ENCODE measurements at regions not wholly inside any gene's neighbourhood (a gene's known extent, or its start where the extent isn't known, plus 50 kb on each side); places are given as distances from the start of the nearest gene placed in this dataset.

GRCh38 chr14:65357113-65357512, 55.4 kb upstream of the FUT8 start:
- CTCF ChIA-PET = no interaction called here
- intact Hi-C loops (cut with micrococcal nuclease; ENCODE audit: unreplicated experiment) = no loop called here

GRCh38 chr14:65357689-65358088, 54.8 kb upstream of the FUT8 start:
- in situ Hi-C loops (cut with HindIII; ENCODE audit: low pct_unique_long_range_greater_than_20kb, low sequenced_read_pairs) = no loop called here
- Histone ChIP-seq H3K27ac (ENCODE audit: low read length) (no peak overlapping the region), H3K27me3 (ENCODE audit: control insufficient read depth, insufficient read depth, low read length) (no peaks in the 10 kb centered on the region), H3K36me3 (ENCODE audit: control insufficient read depth, insufficient read depth, low read length) (no peaks in the 10 kb centered on the region), H3K4me3 (ENCODE audit: low read depth in 2 of 2, low read length in 2 of 2) (no peak overlapping the region), H3K4me1 (ENCODE audit: control insufficient read depth, insufficient read depth, low read length) (no peaks in the 10 kb centered on the region), H3K9me3 (ENCODE audit: control insufficient read depth, insufficient read depth, low read depth, low read length) (no peaks in the 10 kb centered on the region)
- no peak for DNase-seq (ENCODE audit: low read depth, low spot score)
- ATAC-seq = no peak
- CTCF ChIA-PET = no interaction called here
- TF ChIP-seq SIN3A (IDR thresholded peaks at IDR 0.05; ENCODE audit: borderline replicate concordance, insufficient read depth, low read depth, low read length) (no peak), TCF7L2 (IDR thresholded peaks at IDR 0.05; ENCODE audit: low read depth, low read length) (no peak), POLR2AphosphoS5 (IDR thresholded peaks at IDR 0.05; ENCODE audit: low read depth, low read length) (no peak), REST (IDR thresholded peaks at IDR 0.05; ENCODE audit: insufficient read depth in 1 of 2, low read depth in 2 of 2, low read length in 1 of 2) (no peak), CTCF (IDR thresholded peaks at IDR 0.05) (no peak)
- intact Hi-C loops (cut with micrococcal nuclease; ENCODE audit: unreplicated experiment) = no loop called here
- BruUV-seq (replicated peaks) = no TSS peak
- POLR2A ChIA-PET = no interaction called here

More at GRCh38 chr14:65357113-65357512, 55.4 kb upstream of the FUT8 start:
- Histone ChIP-seq H3K4me1 (ENCODE audit: control insufficient read depth, insufficient read depth, low read length) (no peaks in the 10 kb centered on the region), H3K36me3 (ENCODE audit: control insufficient read depth, insufficient read depth, low read length) (no peaks in the 10 kb centered on the region), H3K9me3 (ENCODE audit: control insufficient read depth, insufficient read depth, low read depth, low read length) (no peaks in the 10 kb centered on the region), H3K27me3 (ENCODE audit: control insufficient read depth, insufficient read depth, low read length) (no peaks in the 10 kb centered on the region), H3K27ac (ENCODE audit: low read length) (no peak overlapping the region), H3K4me3 (ENCODE audit: low read depth in 2 of 2, low read length in 2 of 2) (no peak overlapping the region)
- in situ Hi-C loops (cut with HindIII; ENCODE audit: low pct_unique_long_range_greater_than_20kb, low sequenced_read_pairs) = no loop called here
- POLR2A ChIA-PET = no interaction called here
- DNase-seq (ENCODE audit: low read depth, low spot score) = no peak
- no peak for ATAC-seq
- TF ChIP-seq SIN3A (IDR thresholded peaks at IDR 0.05; ENCODE audit: borderline replicate concordance, insufficient read depth, low read depth, low read length) (no peak), CTCF (IDR thresholded peaks at IDR 0.05) (no peak), POLR2AphosphoS5 (IDR thresholded peaks at IDR 0.05; ENCODE audit: low read depth, low read length) (no peak), TCF7L2 (IDR thresholded peaks at IDR 0.05; ENCODE audit: low read depth, low read length) (no peak), REST (IDR thresholded peaks at IDR 0.05; ENCODE audit: insufficient read depth in 1 of 2, low read depth in 2 of 2, low read length in 1 of 2) (no peak)
- no TSS peak for BruUV-seq (replicated peaks)

All from Panc1 (cell line).